ENCODE measurements at regions not wholly inside any gene's neighbourhood (a gene's known extent, or its start where the extent isn't known, plus 50 kb on each side); places are given as distances from the start of the nearest gene placed in this dataset.

- TF ChIP-seq CTCF (conservative IDR thresholded peaks at IDR 0.05; ENCODE audit: low read length) (no peak), EZH2phosphoT487 (IDR thresholded peaks at IDR 0.05; ENCODE audit: borderline replicate concordance) (no peak)
Measured at GRCh38 chr13:71090990-71091389, 776.0 kb downstream of the DACH1 start.

Data from Loucy (cell line).